Dendritic cell treated with granulocyte-macrophage colony-stimulating factor and Interleukin-4, amounts not matched to agents 40 ng/mL and 50 ng/mL, for 4 days (primary cell): ENCODE measurements at regions not wholly inside any gene's neighbourhood (a gene's known extent, or its start where the extent isn't known, plus 50 kb on each side); places are given as distances from the start of the nearest gene placed in this dataset.

Source experiments
- H3K27ac Mint-ChIP-seq: one replicate; pipeline ENCODE4 v1.8.0; 2022; ENCODE audit warnings: mild to moderate bottlenecking, mixed read lengths
- H3K27me3 Mint-ChIP-seq: one replicate; pipeline ENCODE4 v1.8.0; 2022; ENCODE audit warnings: mild to moderate bottlenecking, mixed read lengths
- H3K36me3 Mint-ChIP-seq: one replicate; pipeline ENCODE4 v1.8.0; 2022; ENCODE audit warnings: low read depth, mixed read lengths
- H3K4me1 Mint-ChIP-seq: one replicate; pipeline ENCODE4 v1.8.0; 2022; ENCODE audit warnings: low read depth, mixed read lengths
- H3K4me3 Mint-ChIP-seq: one replicate; pipeline ENCODE4 v1.8.0; 2022; ENCODE audit warnings: mild to moderate bottlenecking, moderate library complexity, mixed read lengths
- H3K9me3 Mint-ChIP-seq: one replicate; pipeline ENCODE4 v1.8.0; 2022; ENCODE audit warnings: mixed read lengths
- intact Hi-C: fragments of 100-400 bp; cut with micrococcal nuclease; formaldehyde crosslinking; loops from one replicate; pipeline ENCODE4 v1.15.0; 2022

DNA sequence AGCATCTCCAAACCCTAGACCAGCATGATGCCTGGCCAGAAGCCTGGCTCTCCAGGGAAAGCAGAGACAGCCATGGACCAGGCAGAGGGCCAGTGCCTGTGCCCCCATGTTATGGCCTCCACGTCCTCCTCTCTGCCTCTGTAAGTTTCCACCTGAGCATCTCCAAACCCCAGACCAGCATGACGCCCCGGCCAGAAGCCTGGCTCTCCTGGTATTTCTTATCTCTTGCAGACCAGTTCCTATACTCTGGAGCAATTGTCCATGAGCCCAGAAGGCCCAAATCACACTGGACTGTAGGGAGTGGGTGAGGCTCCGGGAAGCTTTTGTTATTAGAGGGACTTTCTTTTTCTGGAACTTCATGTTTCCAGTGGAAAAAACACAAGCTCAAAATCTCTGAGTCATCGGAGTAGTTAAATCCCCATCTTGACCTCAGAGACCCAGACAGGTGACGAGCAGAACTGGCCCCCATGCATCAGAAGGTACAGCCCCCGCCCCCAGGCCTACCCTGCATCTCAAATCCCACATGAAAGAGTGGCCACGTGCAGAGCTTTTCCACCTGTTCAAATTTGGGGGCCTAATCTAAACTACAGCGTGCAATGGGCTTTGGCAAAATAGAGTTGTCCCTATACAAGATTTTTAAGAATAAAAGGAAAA lies 110.2 kb upstream of the FOXQ1 start:
- Mint-ChIP-seq H3K4me3 (no peak overlapping the region), H3K4me1 (no peaks in the 10 kb centered on the region), H3K36me3 (no peaks in the 10 kb centered on the region), H3K27ac (no peak overlapping the region), H3K9me3 (no peaks in the 10 kb centered on the region), H3K27me3 (peaks cover 2% of the 10 kb centered on the region)
- intact Hi-C loops: no loop called here

DNA sequence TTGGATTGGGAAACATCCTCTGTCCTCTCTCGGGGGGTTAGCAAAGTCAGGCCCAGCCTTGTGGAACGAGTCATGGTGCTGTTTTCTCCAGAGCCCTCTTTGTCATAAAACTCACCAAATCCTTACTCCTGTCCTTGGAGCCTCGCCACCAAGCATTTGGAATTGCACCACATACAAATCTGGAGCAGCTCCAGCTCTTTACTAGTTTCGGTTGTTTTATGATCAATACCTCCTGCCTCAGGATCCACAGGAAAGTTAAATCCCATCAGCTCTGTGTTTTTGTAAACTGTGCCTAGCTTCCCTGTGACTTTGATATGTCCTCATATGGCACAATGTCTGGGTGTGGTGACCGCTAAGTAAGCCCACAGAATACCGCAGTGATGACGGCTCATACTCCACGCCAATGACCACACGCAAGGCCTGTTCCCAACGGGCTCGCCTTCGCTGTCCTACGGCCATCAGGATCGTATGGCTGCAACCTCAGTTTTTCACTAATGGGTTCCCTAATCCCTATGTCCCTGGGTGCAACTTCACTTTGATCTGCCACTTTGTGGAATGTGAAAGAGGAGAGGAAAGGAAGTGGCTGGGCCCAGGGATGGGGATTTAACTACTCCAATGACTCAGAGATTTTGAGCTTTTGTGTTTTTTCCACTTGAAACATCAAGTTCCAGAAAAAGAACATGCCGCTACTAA lies 111.3 kb upstream of the FOXQ1 start:
- intact Hi-C loops: no loop called here
- Mint-ChIP-seq H3K36me3 (no peaks in the 10 kb centered on the region), H3K27ac (no peak overlapping the region), H3K4me3 (no peak overlapping the region), H3K9me3 (peaks cover 4% of the 10 kb centered on the region), H3K4me1 (no peaks in the 10 kb centered on the region), H3K27me3 (peaks cover 2% of the 10 kb centered on the region)

DNA sequence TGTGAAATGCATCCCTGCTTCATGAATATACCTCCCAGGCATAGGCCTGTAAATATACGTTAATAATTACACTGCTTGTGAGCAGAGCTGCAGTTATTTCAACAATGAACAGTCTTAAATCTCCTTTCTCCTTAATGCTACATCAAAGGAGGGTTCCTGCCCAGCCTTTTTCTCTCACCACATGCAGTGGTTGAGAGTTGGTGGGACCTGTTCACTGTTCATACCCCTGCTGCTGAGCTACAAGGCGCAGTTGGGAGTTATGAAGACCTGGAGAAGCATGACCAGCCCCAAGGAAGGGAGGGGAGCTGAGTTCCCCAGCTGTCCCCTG lies 111.9 kb upstream of the FOXQ1 start:
- H3K27me3 Mint-ChIP-seq: peaks cover 2% of the 10 kb centered on the region
- H3K27ac Mint-ChIP-seq: no peak overlapping the region
- no peaks in the 10 kb centered on the region for H3K36me3 Mint-ChIP-seq
- H3K4me1 Mint-ChIP-seq: no peaks in the 10 kb centered on the region
- peaks cover 7% of the 10 kb centered on the region for H3K9me3 Mint-ChIP-seq
- intact Hi-C loops: no loop called here
- no peak overlapping the region for H3K4me3 Mint-ChIP-seq

DNA sequence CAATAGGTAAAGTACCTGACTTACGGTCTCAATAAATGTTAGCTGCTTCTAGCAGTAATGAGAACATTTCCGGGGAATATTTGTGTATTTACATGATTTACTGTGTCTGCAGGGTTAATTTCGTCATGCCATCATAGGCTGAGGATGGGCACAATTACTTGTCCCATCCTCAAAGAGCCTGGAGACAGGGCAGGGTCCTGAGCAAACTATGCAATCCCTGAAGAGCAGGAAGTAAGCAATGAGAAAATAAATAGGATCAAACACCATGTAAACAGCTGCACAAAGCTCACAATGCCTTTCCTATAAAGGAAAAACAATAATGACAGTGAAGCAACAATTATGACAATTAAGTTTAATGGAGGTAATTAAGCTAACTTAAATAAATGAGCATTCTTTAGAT lies 114.6 kb upstream of the FOXQ1 start:
- Mint-ChIP-seq H3K9me3 (peaks cover 7% of the 10 kb centered on the region), H3K36me3 (no peaks in the 10 kb centered on the region), H3K4me1 (no peaks in the 10 kb centered on the region), H3K27ac (no peak overlapping the region), H3K27me3 (peaks cover 4% of the 10 kb centered on the region), H3K4me3 (no peak overlapping the region)
- intact Hi-C loops: no loop called here

DNA sequence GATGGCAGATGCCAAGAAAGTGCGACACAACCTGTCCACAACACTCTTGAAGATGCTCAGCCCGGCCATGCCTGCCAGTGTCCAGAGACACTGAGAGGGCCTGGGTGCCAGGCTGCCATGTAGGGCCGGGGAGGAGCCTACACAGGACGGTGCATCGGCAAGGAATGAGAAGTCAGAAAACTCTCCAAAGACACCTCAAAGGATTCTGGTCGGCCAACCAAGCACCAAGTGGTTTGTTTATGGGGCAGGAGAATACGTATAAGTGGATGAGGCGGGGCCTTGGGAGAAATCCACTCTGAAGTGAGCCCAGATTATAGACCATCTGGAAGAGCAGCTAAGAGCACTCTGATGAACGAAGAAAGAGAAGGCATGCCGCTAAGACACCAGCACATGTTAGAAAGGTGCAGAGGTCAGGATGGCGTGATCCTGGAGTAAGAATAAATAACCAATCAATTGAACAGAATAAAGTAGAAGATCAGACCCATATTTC lies 120.7 kb upstream of the FOXQ1 start:
- intact Hi-C loops: no loop called here
- H3K4me1 Mint-ChIP-seq: no peaks in the 10 kb centered on the region
- peaks cover 7% of the 10 kb centered on the region for H3K9me3 Mint-ChIP-seq
- peaks cover 8% of the 10 kb centered on the region for H3K27me3 Mint-ChIP-seq
- no peak overlapping the region for H3K27ac Mint-ChIP-seq
- H3K36me3 Mint-ChIP-seq: no peaks in the 10 kb centered on the region
- no peak overlapping the region for H3K4me3 Mint-ChIP-seq

DNA sequence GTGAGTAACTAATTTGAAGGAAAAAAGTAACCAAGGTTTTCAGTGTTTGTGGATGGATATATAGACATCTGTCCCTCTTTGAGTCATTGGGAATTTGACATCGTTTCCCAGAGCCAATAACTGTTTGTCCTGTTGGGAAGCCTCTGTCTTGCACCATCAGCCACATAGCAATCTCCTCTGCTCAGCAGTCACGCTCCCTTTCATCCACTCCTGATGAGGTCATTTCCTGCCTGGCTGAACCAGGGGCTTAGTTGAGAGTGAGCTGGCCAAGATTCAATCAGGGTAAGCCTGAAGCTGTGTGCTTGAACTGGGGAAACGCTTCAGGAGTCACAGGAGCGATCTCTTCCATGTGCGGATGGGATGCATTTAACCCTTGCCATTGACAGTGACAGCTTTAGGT lies 121.5 kb upstream of the FOXQ1 start:
- no peak overlapping the region for H3K27ac Mint-ChIP-seq
- H3K4me3 Mint-ChIP-seq: no peak overlapping the region
- intact Hi-C loops: no loop called here
- no peaks in the 10 kb centered on the region for H3K4me1 Mint-ChIP-seq
- H3K27me3 Mint-ChIP-seq: peaks cover 8% of the 10 kb centered on the region
- peaks cover 1% of the 10 kb centered on the region for H3K9me3 Mint-ChIP-seq
- no peaks in the 10 kb centered on the region for H3K36me3 Mint-ChIP-seq

DNA sequence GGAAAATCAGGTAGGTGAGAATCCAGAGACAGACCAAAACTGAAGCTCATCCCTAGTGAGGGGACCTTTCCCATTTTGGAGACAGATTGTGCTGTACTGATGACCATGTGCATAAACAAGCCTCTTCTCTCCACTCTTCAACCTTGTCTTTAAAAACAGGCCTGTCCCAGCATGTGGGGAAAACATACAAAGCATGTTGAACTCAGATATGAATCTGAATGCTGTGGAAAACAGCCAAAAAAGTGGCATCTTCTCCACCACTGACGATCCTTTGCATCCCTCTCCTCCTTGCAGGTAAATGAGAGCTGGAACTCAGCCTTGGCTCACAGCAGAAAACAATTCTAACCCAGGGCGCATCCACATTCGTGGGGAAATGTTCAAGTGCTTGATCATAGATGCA lies 123.7 kb upstream of the FOXQ1 start:
- Mint-ChIP-seq H3K9me3 (no peaks in the 10 kb centered on the region), H3K4me1 (no peaks in the 10 kb centered on the region), H3K27me3 (peaks cover 5% of the 10 kb centered on the region), H3K36me3 (no peaks in the 10 kb centered on the region), H3K4me3 (no peak overlapping the region), H3K27ac (no peak overlapping the region)
- intact Hi-C loops: no loop called here

DNA sequence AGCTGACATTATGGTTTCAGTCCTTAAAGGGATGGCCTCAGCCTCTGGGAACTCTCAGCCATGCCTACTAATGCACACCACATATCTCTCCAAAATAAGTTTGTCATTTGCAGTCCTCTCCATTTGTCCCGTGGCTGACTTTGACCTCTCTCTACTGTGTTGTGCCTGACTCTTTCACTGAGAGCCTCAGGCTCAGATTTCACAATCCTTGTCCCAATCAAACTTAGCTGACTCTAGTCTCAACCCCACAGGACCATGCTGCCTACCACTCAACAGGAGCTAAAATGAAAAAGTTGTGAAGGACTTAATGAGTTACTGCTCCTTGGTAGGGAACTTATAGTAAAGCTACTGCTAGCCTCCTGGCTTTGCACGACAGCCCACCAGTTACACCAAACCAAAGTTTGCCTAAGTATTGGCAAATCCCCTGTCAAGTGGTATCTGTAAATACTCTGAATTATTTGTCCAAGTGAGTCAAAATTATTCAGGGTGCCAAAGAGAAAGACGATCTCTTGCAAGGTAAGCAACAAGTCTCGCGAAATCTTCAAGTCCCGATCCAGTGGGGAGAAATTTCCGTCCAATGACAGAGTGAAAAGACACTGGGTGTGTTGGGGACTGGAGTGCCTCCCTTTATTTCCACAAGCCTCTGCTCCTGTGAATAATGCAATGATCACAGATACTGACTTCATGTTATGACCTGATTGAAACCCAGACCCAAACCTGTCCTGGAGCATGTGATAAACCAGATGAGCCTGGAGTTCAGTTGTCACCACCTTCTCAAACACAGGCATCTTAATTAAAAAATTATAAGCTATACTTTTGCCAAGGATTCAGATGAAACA lies 124.4 kb upstream of the FOXQ1 start:
- H3K27ac Mint-ChIP-seq: no peak overlapping the region
- H3K36me3 Mint-ChIP-seq: no peaks in the 10 kb centered on the region
- no peaks in the 10 kb centered on the region for H3K9me3 Mint-ChIP-seq
- no peak overlapping the region for H3K4me3 Mint-ChIP-seq
- H3K4me1 Mint-ChIP-seq: no peaks in the 10 kb centered on the region
- peaks cover 4% of the 10 kb centered on the region for H3K27me3 Mint-ChIP-seq
- intact Hi-C loops: no loop called here

DNA sequence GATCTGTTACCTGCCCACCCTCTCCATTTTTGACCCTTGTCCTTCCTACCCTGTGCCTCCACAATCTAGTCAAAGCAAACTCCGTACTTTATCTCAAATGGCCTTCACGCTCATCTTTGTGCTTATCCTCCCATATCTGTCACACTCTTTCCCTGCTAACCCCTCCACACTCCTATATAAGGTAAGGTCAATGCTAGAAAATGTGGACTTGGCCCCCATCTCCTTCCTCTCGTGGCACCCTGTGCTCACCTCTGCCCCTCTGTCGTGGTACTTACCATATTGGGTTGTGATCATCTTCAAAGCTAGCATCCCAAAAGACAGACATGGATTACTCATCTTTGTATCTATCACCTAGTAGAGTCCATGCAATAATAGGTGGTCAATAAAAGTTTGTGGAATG lies 127.6 kb upstream of the FOXQ1 start:
- intact Hi-C loops: no loop called here
- Mint-ChIP-seq H3K27me3 (no peaks in the 10 kb centered on the region), H3K4me3 (no peak overlapping the region), H3K36me3 (no peaks in the 10 kb centered on the region), H3K4me1 (no peaks in the 10 kb centered on the region), H3K27ac (no peak overlapping the region), H3K9me3 (no peaks in the 10 kb centered on the region)

DNA sequence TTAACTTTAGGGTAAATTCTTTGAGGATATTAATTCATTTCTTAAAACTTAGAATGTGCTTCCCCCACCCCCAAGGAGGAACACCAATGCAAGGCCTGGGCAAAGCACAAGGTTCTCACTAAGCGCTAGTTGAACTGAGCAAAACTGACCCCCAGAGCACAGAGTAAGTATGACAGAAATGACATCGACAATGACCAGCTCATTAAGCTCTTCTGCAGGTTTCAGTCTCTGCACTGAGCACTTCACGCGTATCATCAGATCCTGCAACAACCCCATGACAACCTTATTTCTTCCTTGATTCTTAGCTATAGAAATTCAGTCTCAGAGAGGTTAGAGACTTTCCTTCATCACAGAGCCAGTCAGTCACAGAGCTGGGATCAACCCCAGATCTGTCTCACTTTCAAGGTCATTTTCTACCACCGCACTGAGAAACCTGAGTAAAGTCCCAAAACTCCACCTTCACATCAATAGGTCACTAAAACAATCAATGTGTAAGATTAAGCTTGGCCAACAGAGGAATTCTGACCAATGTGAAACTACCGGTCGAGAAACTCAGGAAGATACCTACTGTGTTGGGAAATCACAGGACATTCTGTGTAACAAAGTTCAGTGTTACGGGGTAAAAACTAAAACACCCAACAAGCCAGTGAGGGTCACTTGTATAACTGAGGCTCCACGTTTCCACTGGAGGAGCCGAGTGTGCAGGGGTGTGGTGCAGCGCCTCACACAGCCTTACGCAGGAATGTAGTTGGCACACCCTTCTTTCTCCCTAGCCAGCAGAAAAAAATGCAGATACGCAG lies 129.0 kb upstream of the FOXQ1 start:
- H3K4me3 Mint-ChIP-seq: no peak overlapping the region
- no peaks in the 10 kb centered on the region for H3K27me3 Mint-ChIP-seq
- H3K27ac Mint-ChIP-seq: no peak overlapping the region
- H3K36me3 Mint-ChIP-seq: no peaks in the 10 kb centered on the region
- H3K4me1 Mint-ChIP-seq: no peaks in the 10 kb centered on the region
- intact Hi-C loops: no loop called here
- H3K9me3 Mint-ChIP-seq: no peaks in the 10 kb centered on the region

DNA sequence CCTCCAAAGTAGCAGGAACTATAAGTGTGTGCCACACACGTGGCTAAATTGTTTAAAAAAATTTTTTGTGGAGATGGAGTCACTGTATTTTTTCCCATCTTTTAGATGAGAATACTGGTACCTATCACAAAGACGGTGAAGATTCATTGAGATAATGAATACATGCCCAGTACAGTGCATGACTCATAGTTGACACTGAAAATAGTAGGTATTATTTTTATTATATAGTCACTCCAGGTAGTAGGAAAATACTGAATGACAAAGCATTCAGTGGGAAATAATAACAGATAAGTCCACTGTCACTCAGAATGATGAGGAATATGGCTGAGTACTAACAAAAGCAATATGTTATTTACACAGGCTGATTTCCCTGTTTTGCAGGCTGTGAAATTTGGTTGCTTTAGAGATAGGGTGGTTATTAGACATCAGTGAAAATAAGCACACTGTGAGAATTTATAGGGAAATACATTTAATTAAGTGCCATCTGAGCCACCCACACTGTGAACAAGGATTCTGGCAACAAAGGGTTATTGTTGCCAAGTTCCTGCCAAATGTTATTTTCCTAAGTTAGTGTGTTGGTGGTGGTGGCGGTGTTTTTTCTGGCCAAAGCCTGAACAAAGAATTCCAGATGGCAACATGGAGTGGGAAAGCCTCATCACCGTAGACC lies 129.8 kb upstream of the FOXQ1 start:
- H3K4me1 Mint-ChIP-seq: no peaks in the 10 kb centered on the region
- H3K4me3 Mint-ChIP-seq: no peak overlapping the region
- no peak overlapping the region for H3K27ac Mint-ChIP-seq
- intact Hi-C loops: no loop called here
- no peaks in the 10 kb centered on the region for H3K36me3 Mint-ChIP-seq
- no peaks in the 10 kb centered on the region for H3K9me3 Mint-ChIP-seq
- H3K27me3 Mint-ChIP-seq: no peaks in the 10 kb centered on the region

DNA sequence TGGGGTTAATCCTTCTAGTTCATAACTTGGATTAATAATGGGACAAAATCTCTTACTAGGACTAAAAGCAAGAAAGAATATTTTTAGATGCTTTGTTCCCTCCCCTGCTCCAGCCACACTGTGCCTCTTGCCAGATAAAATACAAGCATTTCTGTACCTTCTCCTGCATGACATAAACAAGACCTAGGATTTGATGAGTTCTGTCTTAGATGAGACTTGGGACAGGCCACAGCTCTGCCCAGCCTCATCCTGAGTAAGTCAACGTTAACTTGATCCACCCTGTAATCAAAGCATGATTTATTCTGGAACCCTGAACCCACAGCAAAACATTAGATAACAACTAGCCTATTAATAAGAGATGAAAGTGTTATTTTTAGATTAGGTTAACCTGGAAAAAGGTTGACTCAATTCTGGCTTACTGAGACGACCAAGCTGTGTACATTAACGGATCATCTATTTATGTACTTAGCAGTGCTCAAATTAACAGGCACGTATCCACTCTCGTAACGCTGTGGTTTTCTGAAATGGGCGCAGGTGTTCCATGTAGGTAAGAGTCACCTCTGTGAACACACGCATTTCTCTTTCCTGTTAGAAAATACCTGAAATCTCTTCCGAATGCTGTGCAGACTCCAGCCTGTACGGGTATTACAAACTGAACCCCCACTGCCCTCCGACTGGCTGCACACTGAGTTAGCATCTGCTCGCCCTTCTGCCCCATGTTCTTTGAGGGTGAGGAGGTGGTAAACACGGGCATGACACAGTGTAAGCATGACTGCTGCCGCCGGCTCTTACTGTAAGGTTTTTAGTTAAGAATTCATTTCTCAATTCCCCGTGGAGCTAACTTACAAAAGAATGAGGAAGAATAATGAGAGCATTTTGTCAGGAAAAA lies 132.1 kb upstream of the FOXQ1 start:
- no peak overlapping the region for H3K27ac Mint-ChIP-seq

DNA sequence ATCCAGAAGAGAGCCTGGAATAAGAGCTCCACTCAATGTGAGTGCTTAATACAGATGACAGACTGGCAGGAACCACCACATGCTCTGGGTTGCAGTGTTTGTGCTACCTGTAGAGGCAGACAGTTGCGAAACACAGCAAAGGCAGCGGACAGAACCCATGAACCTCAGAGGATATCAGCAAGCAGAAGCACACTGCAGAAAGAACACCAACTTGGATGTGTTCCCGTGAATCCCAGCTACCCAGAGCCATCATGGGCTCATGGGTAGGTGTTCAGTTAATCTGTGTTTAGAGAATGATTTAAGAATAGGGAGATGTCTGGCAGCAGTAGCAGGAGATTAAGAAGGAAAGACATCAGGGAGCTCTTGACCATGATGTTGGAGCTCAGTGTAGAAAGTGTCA lies 133.3 kb upstream of the FOXQ1 start:
- H3K9me3 Mint-ChIP-seq: no peaks in the 10 kb centered on the region
- no peaks in the 10 kb centered on the region for H3K36me3 Mint-ChIP-seq
- H3K27me3 Mint-ChIP-seq: no peaks in the 10 kb centered on the region
- no peak overlapping the region for H3K4me3 Mint-ChIP-seq
- intact Hi-C loops: no loop called here
- no peak overlapping the region for H3K27ac Mint-ChIP-seq
- no peaks in the 10 kb centered on the region for H3K4me1 Mint-ChIP-seq

More for the DNA sequence above, 132.1 kb upstream of the FOXQ1 start:
- intact Hi-C loops: no loop called here
- Mint-ChIP-seq H3K27me3 (no peaks in the 10 kb centered on the region), H3K4me3 (no peak overlapping the region), H3K4me1 (no peaks in the 10 kb centered on the region), H3K36me3 (no peaks in the 10 kb centered on the region), H3K9me3 (no peaks in the 10 kb centered on the region)
